ENCODE measurements at regions not wholly inside any gene's neighbourhood (a gene's known extent, or its start where the extent isn't known, plus 50 kb on each side); places are given as distances from the start of the nearest gene placed in this dataset.
"Not testable (repeated sequence)": the region's sequence is repeated elsewhere in the genome, so short reads cannot be mapped to it uniquely, and the experiment has no call there.

DNA sequence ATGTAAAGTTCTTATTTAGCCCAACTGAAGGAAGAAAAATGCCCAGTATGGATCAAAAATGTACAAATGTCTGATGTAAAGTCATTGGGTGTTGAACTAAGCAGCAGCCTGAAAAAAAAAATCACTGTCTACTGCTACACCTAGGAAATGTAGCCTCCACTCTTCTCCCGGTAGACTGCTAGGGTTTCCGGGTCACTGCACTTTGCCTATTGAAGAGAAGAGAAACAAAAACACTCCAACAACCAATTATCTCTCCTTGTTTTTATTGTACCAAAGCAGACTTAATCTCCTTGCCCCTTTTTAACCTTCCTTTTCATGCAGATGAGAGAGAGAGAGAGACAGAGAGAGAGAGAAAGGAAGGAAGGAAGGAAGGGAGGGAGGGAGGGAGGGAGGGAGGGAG is 140.2 kb upstream of the SETMAR start:
- TF ChIP-seq MXI1 (conservative IDR thresholded peaks at IDR 0.05; ENCODE audit: poor library complexity, severe bottlenecking) (no peak), POLR2AphosphoS5 (IDR thresholded peaks at IDR 0.05) (no peak), EP300 (conservative IDR thresholded peaks at IDR 0.05; ENCODE audit: poor library complexity, severe bottlenecking) (no peak), EZH2 (IDR thresholded peaks at IDR 0.05; ENCODE audit: borderline replicate concordance, insufficient read depth, low read length, poor library complexity, severe bottlenecking) (no peak), TAF1 (IDR thresholded peaks at IDR 0.05; ENCODE audit: low read depth) (no peak), RAD21 (conservative IDR thresholded peaks at IDR 0.05) (no peak), SMC3 (conservative IDR thresholded peaks at IDR 0.05; ENCODE audit: poor library complexity) (no peak)
- TF ChIP-seq, protein P1, sequence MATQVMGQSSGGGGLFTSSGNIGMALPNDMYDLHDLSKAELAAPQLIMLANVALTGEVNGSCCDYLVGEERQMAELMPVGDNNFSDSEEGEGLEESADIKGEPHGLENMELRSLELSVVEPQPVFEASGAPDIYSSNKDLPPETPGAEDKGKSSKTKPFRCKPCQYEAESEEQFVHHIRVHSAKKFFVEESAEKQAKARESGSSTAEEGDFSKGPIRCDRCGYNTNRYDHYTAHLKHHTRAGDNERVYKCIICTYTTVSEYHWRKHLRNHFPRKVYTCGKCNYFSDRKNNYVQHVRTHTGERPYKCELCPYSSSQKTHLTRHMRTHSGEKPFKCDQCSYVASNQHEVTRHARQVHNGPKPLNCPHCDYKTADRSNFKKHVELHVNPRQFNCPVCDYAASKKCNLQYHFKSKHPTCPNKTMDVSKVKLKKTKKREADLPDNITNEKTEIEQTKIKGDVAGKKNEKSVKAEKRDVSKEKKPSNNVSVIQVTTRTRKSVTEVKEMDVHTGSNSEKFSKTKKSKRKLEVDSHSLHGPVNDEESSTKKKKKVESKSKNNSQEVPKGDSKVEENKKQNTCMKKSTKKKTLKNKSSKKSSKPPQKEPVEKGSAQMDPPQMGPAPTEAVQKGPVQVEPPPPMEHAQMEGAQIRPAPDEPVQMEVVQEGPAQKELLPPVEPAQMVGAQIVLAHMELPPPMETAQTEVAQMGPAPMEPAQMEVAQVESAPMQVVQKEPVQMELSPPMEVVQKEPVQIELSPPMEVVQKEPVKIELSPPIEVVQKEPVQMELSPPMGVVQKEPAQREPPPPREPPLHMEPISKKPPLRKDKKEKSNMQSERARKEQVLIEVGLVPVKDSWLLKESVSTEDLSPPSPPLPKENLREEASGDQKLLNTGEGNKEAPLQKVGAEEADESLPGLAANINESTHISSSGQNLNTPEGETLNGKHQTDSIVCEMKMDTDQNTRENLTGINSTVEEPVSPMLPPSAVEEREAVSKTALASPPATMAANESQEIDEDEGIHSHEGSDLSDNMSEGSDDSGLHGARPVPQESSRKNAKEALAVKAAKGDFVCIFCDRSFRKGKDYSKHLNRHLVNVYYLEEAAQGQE (IDR thresholded peaks at IDR 0.05; ENCODE audit: borderline replicate concordance), result no peak
- TF ChIP-seq, protein P2, sequence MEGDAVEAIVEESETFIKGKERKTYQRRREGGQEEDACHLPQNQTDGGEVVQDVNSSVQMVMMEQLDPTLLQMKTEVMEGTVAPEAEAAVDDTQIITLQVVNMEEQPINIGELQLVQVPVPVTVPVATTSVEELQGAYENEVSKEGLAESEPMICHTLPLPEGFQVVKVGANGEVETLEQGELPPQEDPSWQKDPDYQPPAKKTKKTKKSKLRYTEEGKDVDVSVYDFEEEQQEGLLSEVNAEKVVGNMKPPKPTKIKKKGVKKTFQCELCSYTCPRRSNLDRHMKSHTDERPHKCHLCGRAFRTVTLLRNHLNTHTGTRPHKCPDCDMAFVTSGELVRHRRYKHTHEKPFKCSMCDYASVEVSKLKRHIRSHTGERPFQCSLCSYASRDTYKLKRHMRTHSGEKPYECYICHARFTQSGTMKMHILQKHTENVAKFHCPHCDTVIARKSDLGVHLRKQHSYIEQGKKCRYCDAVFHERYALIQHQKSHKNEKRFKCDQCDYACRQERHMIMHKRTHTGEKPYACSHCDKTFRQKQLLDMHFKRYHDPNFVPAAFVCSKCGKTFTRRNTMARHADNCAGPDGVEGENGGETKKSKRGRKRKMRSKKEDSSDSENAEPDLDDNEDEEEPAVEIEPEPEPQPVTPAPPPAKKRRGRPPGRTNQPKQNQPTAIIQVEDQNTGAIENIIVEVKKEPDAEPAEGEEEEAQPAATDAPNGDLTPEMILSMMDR (IDR thresholded peaks at IDR 0.05; ENCODE audit: poor library complexity, severe bottlenecking), result no peak
- no peak overlapping the region for H3K4me2 ChIP-seq (ENCODE audit: low read length)
- H3K36me3 ChIP-seq (ENCODE audit: insufficient read depth, low read length), result no peaks in the 10 kb centered on the region
- no peaks in the 10 kb centered on the region for H3K9me3 ChIP-seq (ENCODE audit: low read length)
- no peak overlapping the region for H2AFZ ChIP-seq (ENCODE audit: low read depth, low read length)
- H3K4me3 ChIP-seq (ENCODE audit: low read length), result no peak overlapping the region
- no peaks in the 10 kb centered on the region for H4K20me1 ChIP-seq (ENCODE audit: insufficient read depth)
- H3K9ac ChIP-seq (ENCODE audit: low read length), result no peak overlapping the region
- no peaks in the 10 kb centered on the region for H3K9me2 ChIP-seq (ENCODE audit: insufficient read depth, low read length)
- no peaks in the 10 kb centered on the region for H3K27me3 ChIP-seq (ENCODE audit: insufficient read depth, low read depth, low read length)
- no peaks in the 10 kb centered on the region for H3K79me2 ChIP-seq (replicated peaks; ENCODE audit: insufficient read depth, low read length)
- H3F3A ChIP-seq (ENCODE audit: insufficient read depth, low read length, poor library complexity, severe bottlenecking), result no peaks in the 10 kb centered on the region
- no peak overlapping the region for H3K27ac ChIP-seq (ENCODE audit: low read length)

GRCh38 chr3:4166540-4166939 is 136.6 kb upstream of the SETMAR start:
- H3F3A ChIP-seq (ENCODE audit: insufficient read depth, low read length, poor library complexity, severe bottlenecking), result no peaks in the 10 kb centered on the region
- no peaks in the 10 kb centered on the region for H3K36me3 ChIP-seq (ENCODE audit: insufficient read depth, low read length)
- H3K9me3 ChIP-seq (ENCODE audit: low read length), result no peaks in the 10 kb centered on the region
- TF ChIP-seq, protein P2 (IDR thresholded peaks at IDR 0.05; ENCODE audit: poor library complexity, severe bottlenecking), result no peak
- TF ChIP-seq SMC3 (conservative IDR thresholded peaks at IDR 0.05; ENCODE audit: poor library complexity), result no peak
- no peak for TF ChIP-seq EP300 (conservative IDR thresholded peaks at IDR 0.05; ENCODE audit: poor library complexity, severe bottlenecking)
- TF ChIP-seq, protein P1 (IDR thresholded peaks at IDR 0.05; ENCODE audit: borderline replicate concordance), result no peak
- TF ChIP-seq POLR2AphosphoS5 (IDR thresholded peaks at IDR 0.05), result no peak
- TF ChIP-seq EZH2 (IDR thresholded peaks at IDR 0.05; ENCODE audit: borderline replicate concordance, insufficient read depth, low read length, poor library complexity, severe bottlenecking), result no peak
- TF ChIP-seq MXI1 (conservative IDR thresholded peaks at IDR 0.05; ENCODE audit: poor library complexity, severe bottlenecking), result no peak
- no peak for TF ChIP-seq RAD21 (conservative IDR thresholded peaks at IDR 0.05)
- no peak for TF ChIP-seq TAF1 (IDR thresholded peaks at IDR 0.05; ENCODE audit: low read depth)
- H3K4me3 ChIP-seq (ENCODE audit: low read length), result no peak overlapping the region
- H3K27me3 ChIP-seq (ENCODE audit: insufficient read depth, low read depth, low read length), result no peaks in the 10 kb centered on the region
- H3K27ac ChIP-seq (ENCODE audit: low read length), result no peak overlapping the region
- no peaks in the 10 kb centered on the region for H4K20me1 ChIP-seq (ENCODE audit: insufficient read depth)
- H3K9ac ChIP-seq (ENCODE audit: low read length), result no peak overlapping the region
- no peak overlapping the region for H2AFZ ChIP-seq (ENCODE audit: low read depth, low read length)
- no peak overlapping the region for H3K4me2 ChIP-seq (ENCODE audit: low read length)
- no peaks in the 10 kb centered on the region for H3K79me2 ChIP-seq (replicated peaks; ENCODE audit: insufficient read depth, low read length)
- no peaks in the 10 kb centered on the region for H3K9me2 ChIP-seq (ENCODE audit: insufficient read depth, low read length)

- not testable (repeated sequence) for H4K20me1 ChIP-seq (ENCODE audit: insufficient read depth); H3K4me2 ChIP-seq (ENCODE audit: low read length); H3K9me2 ChIP-seq (ENCODE audit: insufficient read depth, low read length); H3K4me3 ChIP-seq (ENCODE audit: low read length); H3K27me3 ChIP-seq (ENCODE audit: insufficient read depth, low read depth, low read length); H3K27ac ChIP-seq (ENCODE audit: low read length); H3F3A ChIP-seq (ENCODE audit: insufficient read depth, low read length, poor library complexity, severe bottlenecking); H3K9ac ChIP-seq (ENCODE audit: low read length); H3K9me3 ChIP-seq (ENCODE audit: low read length); H3K36me3 ChIP-seq (ENCODE audit: insufficient read depth, low read length); H2AFZ ChIP-seq (ENCODE audit: low read depth, low read length); H3K79me2 ChIP-seq (replicated peaks; ENCODE audit: insufficient read depth, low read length)
These were observed 135.9 kb upstream of the SETMAR start for GRCh38 chr3:4167230-4167629.

Data from neural cell (in vitro differentiated cells).